GM12875 (cell line): ENCODE measurements at regions not wholly inside any gene's neighbourhood (a gene's known extent, or its start where the extent isn't known, plus 50 kb on each side); places are given as distances from the start of the nearest gene placed in this dataset.

Experiments
- H3K4me3 ChIP-seq: one replicate; pipeline ENCODE4 v1.5.1; 2011; ENCODE audit warnings: low read depth, low read length, control low read depth
- CTCF ChIP-seq: IDR thresholded peaks from 2 replicates; pipeline ENCODE4 v1.5.1; 2011; ENCODE audit warnings: low read depth, mild to moderate bottlenecking, control low read depth, inconsistent platforms, low read length, moderate library complexity, borderline replicate concordance; ENCODE audit not compliant: insufficient read depth

- no peak for TF ChIP-seq CTCF
- no peak overlapping the region for H3K4me3 ChIP-seq
Observed at GRCh38 chr13:91122766-91123165, 224.7 kb upstream of the MIR17HG start.

GRCh38 chr13:91123456-91124127 lies 223.9 kb upstream of the MIR17HG start:
- no peak for TF ChIP-seq CTCF
- no peak overlapping the region for H3K4me3 ChIP-seq

- no peak for TF ChIP-seq CTCF
- H3K4me3 ChIP-seq = no peak overlapping the region
Observed at GRCh38 chr13:91126806-91127205, 220.7 kb upstream of the MIR17HG start.

- TF ChIP-seq CTCF = no peak
- no peak overlapping the region for H3K4me3 ChIP-seq
Observed at GRCh38 chr13:91127995-91128394, 219.5 kb upstream of the MIR17HG start.

- no peak overlapping the region for H3K4me3 ChIP-seq
- TF ChIP-seq CTCF = no peak
Observed at GRCh38 chr13:91132381-91132780, 215.1 kb upstream of the MIR17HG start.

- H3K4me3 ChIP-seq = no peak overlapping the region
- TF ChIP-seq CTCF = no peak
Observed at GRCh38 chr13:91132786-91133185, 214.7 kb upstream of the MIR17HG start.
